ENCODE measurements at regions not wholly inside any gene's neighbourhood (a gene's known extent, or its start where the extent isn't known, plus 50 kb on each side); places are given as distances from the start of the nearest gene placed in this dataset.

DNA sequence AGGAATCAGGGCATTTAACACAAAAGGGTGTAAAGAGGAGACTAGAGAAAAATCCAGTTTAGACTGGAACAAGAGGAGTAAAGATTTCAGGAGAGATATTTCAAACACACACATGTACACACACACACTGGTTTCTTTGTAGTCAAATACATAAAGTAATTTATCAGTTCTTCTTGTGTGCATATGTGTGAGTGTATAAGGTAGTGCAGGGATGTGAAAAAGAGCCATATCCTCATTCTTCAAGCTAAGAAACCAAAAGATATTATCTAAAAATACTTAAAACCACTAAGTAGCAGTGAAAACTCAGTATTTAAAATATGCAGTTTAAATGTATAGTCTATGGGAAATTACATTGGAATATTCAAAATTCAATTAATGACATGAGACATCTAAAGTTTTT lies 52.5 kb upstream of the CARD18 start:
- TF ChIP-seq CTCF (IDR thresholded peaks at IDR 0.05) (no peak), EZH2 (IDR thresholded peaks at IDR 0.05; ENCODE audit: borderline replicate concordance, insufficient read depth, low read depth, low read length, poor library complexity, severe bottlenecking) (no peak)

Data from B cell (primary cell).